Parathyroid adenoma (tissue), 2 donors: ENCODE measurements at regions not wholly inside any gene's neighbourhood (a gene's known extent, or its start where the extent isn't known, plus 50 kb on each side); places are given as distances from the start of the nearest gene placed in this dataset.
A peak's percentile ranks its signal among the peaks of the same experiment; 100 is the strongest.

Experiments used
- H2AFZ ChIP-seq: fragments of 300-600 bp; sonication (generic); one replicate; pipeline ENCODE4 v1.7.0; 2017; ENCODE audit warnings: antibody characterized with exemption, mild to moderate bottlenecking
- H3K27ac ChIP-seq: fragments of 300-600 bp; sonication (generic); one replicate; pipeline ENCODE4 v1.7.0; 2017
- H3K27me3 ChIP-seq: fragments of 300-600 bp; sonication (generic); one replicate; pipeline ENCODE4 v1.7.0; 2017; ENCODE audit warnings: low read length; ENCODE audit not compliant: control insufficient read depth, insufficient read depth
- H3K36me3 ChIP-seq: fragments of 300-600 bp; sonication (generic); one replicate; pipeline ENCODE4 v1.7.0; 2017; ENCODE audit warnings: low read length; ENCODE audit not compliant: control insufficient read depth, insufficient read depth
- H3K4me1 ChIP-seq: fragments of 300-600 bp; sonication (generic); one replicate; pipeline ENCODE4 v1.7.0; 2017; ENCODE audit warnings: control low read depth
- H3K4me2 ChIP-seq: fragments of 300-600 bp; sonication (generic); one replicate; pipeline ENCODE4 v1.7.0; 2017; ENCODE audit warnings: low read length
- H3K4me3 ChIP-seq: fragments of 300-600 bp; sonication (generic); one replicate; pipeline ENCODE4 v1.7.0; 2017; ENCODE audit warnings: low read depth, low read length
- H3K79me2 ChIP-seq: fragments of 300-600 bp; sonication (generic); one replicate; pipeline ENCODE4 v1.7.0; 2017; ENCODE audit warnings: control low read depth
- H3K9ac ChIP-seq: fragments of 300-600 bp; sonication (generic); one replicate; pipeline ENCODE4 v1.7.0; 2017; ENCODE audit warnings: mild to moderate bottlenecking
- H3K9me3 ChIP-seq: fragments of 300-600 bp; sonication (generic); one replicate; pipeline ENCODE4 v1.7.0; 2017; ENCODE audit warnings: low read length; ENCODE audit not compliant: control insufficient read depth
- CTCF ChIP-seq: fragments of 300-600 bp; sonication (generic); IDR thresholded peaks from one replicate; pipeline ENCODE4 v1.7.0; 2017; ENCODE audit warnings: antibody characterized with exemption, mild to moderate bottlenecking
- donor health status: primary hyperparathyroidism.

GRCh38 chr18:10030816-10031541, 117.2 kb downstream of the VAPA start:
- Histone ChIP-seq H3K36me3 (no peaks in the 10 kb centered on the region), H2AFZ (no peak overlapping the region), H3K4me1 (no peaks in the 10 kb centered on the region), H3K9me3 (no peaks in the 10 kb centered on the region), H3K4me2 (no peak overlapping the region), H3K79me2 (no peaks in the 10 kb centered on the region), H3K27me3 (no peaks in the 10 kb centered on the region), H3K9ac (no peak overlapping the region), H3K27ac (no peak overlapping the region), H3K4me3 (no peak overlapping the region)
- TF ChIP-seq CTCF, result no peak

- Histone ChIP-seq H3K4me2 (no peak overlapping the region), H3K4me3 (no peak overlapping the region), H3K36me3 (no peaks in the 10 kb centered on the region), H3K4me1 (no peaks in the 10 kb centered on the region), H3K27me3 (no peaks in the 10 kb centered on the region), H3K9me3 (no peaks in the 10 kb centered on the region), H3K27ac (no peak overlapping the region), H3K9ac (no peak overlapping the region), H2AFZ (peak overlapping the region; percentile 38), H3K79me2 (no peaks in the 10 kb centered on the region)
- no peak for TF ChIP-seq CTCF
These were observed 118.7 kb downstream of the VAPA start for GRCh38 chr18:10032331-10033015.

- no peaks in the 10 kb centered on the region for H3K27me3 ChIP-seq
- no peaks in the 10 kb centered on the region for H3K79me2 ChIP-seq
- no peak overlapping the region for H3K4me3 ChIP-seq
- peak overlapping the region; percentile 38 for H2AFZ ChIP-seq
- H3K36me3 ChIP-seq, result no peaks in the 10 kb centered on the region
- no peaks in the 10 kb centered on the region for H3K4me1 ChIP-seq
- no peak for TF ChIP-seq CTCF
- no peak overlapping the region for H3K4me2 ChIP-seq
- no peaks in the 10 kb centered on the region for H3K9me3 ChIP-seq
- no peak overlapping the region for H3K9ac ChIP-seq
- no peak overlapping the region for H3K27ac ChIP-seq
These were observed 119.2 kb downstream of the VAPA start for GRCh38 chr18:10033016-10033399.

- H3K4me1 ChIP-seq, result no peaks in the 10 kb centered on the region
- TF ChIP-seq CTCF, result no peak
- H3K79me2 ChIP-seq, result no peaks in the 10 kb centered on the region
- H3K9me3 ChIP-seq, result no peaks in the 10 kb centered on the region
- H3K36me3 ChIP-seq, result no peaks in the 10 kb centered on the region
- H3K27me3 ChIP-seq, result no peaks in the 10 kb centered on the region
- no peak overlapping the region for H3K4me3 ChIP-seq
- no peak overlapping the region for H2AFZ ChIP-seq
- no peak overlapping the region for H3K4me2 ChIP-seq
- no peak overlapping the region for H3K9ac ChIP-seq
- no peak overlapping the region for H3K27ac ChIP-seq
These were observed 121.6 kb downstream of the VAPA start for GRCh38 chr18:10035281-10035991.
